ENCODE measurements at regions not wholly inside any gene's neighbourhood (a gene's known extent, or its start where the extent isn't known, plus 50 kb on each side); places are given as distances from the start of the nearest gene placed in this dataset.

DNA sequence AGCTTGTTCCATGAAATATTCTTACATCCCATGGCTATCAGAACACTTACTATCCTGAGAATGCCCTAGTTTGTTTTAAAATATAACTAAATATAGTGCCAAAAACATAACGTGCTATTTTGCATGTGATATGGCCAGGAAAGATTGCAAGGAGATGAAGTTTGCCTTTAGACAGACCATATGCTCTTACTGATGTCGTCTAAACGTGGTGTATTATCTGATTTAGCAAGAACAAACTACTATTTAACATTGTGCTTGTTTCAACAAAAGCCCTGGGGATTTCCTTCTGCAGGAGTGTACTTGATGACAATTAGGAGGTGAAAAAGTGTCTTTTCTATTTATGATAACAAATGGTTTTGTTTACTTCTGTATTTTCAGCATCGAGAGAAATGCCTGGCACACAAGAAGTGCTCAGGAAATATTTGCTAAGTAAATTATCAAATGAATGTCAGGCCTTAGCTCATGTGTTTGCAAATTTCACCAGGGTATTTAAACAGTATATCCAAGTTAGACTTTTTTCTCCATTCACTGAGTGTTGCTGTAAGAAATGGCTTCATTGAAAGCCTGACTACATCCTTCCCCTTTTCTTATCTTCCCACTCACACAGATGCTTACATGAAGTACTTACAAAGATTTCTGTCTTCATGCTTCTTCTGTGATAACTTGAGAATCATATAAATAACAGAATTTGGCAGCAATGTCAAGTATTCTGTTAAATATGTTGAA lies 1033.6 kb downstream of the CDH8 start:
- TF ChIP-seq, protein P1, sequence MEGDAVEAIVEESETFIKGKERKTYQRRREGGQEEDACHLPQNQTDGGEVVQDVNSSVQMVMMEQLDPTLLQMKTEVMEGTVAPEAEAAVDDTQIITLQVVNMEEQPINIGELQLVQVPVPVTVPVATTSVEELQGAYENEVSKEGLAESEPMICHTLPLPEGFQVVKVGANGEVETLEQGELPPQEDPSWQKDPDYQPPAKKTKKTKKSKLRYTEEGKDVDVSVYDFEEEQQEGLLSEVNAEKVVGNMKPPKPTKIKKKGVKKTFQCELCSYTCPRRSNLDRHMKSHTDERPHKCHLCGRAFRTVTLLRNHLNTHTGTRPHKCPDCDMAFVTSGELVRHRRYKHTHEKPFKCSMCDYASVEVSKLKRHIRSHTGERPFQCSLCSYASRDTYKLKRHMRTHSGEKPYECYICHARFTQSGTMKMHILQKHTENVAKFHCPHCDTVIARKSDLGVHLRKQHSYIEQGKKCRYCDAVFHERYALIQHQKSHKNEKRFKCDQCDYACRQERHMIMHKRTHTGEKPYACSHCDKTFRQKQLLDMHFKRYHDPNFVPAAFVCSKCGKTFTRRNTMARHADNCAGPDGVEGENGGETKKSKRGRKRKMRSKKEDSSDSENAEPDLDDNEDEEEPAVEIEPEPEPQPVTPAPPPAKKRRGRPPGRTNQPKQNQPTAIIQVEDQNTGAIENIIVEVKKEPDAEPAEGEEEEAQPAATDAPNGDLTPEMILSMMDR (IDR thresholded peaks at IDR 0.05; ENCODE audit: insufficient read depth, low read length, poor library complexity, severe bottlenecking) = no peak
- no peak for TF ChIP-seq EZH2phosphoT487 (conservative IDR thresholded peaks at IDR 0.05; ENCODE audit: low read length)

Data from SU-DHL-6 (cell line).